Adrenal gland (tissue), 5 donors: ENCODE measurements at regions not wholly inside any gene's neighbourhood (a gene's known extent, or its start where the extent isn't known, plus 50 kb on each side); places are given as distances from the start of the nearest gene placed in this dataset.

Experiments
- CTCF ChIP-seq, 6 experiments: fragments of 450-650 bp in 4 of 6; fragments of 200-600 bp in 2 of 6; sonication (generic) in 1 of 6; IDR thresholded peaks; 1 replicate in 5 of 6; 2 replicates in 1 of 6; pipeline versions ENCODE4 v1.5.1 to v1.8.0; 2016 to 2021; ENCODE audit warnings: antibody characterized with exemption in 6 of 6, mild to moderate bottlenecking in 2 of 6, moderate library complexity in 1 of 6
- POLR2A ChIP-seq, 2 donors: fragments of 450-650 bp; IDR thresholded peaks; one replicate each; pipeline ENCODE4 v1.6.1; 2017; ENCODE audit warnings: antibody characterized with exemption in 2 of 2, mild to moderate bottlenecking in 2 of 2, moderate library complexity in 1 of 2
- donor health status: DM: no; HTN: no; CAD: no.

- no peak for TF ChIP-seq CTCF (IDR thresholded peaks at IDR 0.05)
- TF ChIP-seq POLR2A (IDR thresholded peaks at IDR 0.05) = no peak
Measured at GRCh38 chr2:239748811-239749210, 276.3 kb downstream of the NDUFA10 start.
